Naive thymus-derived CD4-positive, alpha-beta T cell (primary cell): ENCODE measurements at regions not wholly inside any gene's neighbourhood (a gene's known extent, or its start where the extent isn't known, plus 50 kb on each side); places are given as distances from the start of the nearest gene placed in this dataset.

ENCODE experiments used
- ATAC-seq: fragments of 150-1000 bp; cut with Tn5 transposase; 2 replicates; pipeline ENCODE4 v1.10.0; 2021; ENCODE audit warnings: mild to moderate bottlenecking, moderate library complexity
- CTCF ChIA-PET: fragments of 350-600 bp; sonication (Branson Sonifier 250); formaldehyde crosslinking; loops from one replicate; lab custom pipeline; 2021; ENCODE audit warnings: antibody characterized with exemption; lab: Charles Lee
- POLR2A ChIA-PET: fragments of 350-600 bp; sonication (Branson Sonifier 250); formaldehyde crosslinking; loops from one replicate; lab custom pipeline; 2021; ENCODE audit warnings: antibody characterized with exemption, inconsistent platforms; lab: Charles Lee
- DNase-seq, 9 donors: peaks; one replicate each; pipeline versions ENCODE4 v3.0.0 to v3.0.0-alpha.2; 2020 to 2022; ENCODE audit warnings: mixed read lengths in 1 of 9
- H3K27ac ChIP-seq: one replicate; pipeline ENCODE4 v1.7.0; 2013; ENCODE audit warnings: mild to moderate bottlenecking, low read depth, low read length, moderate library complexity
- H3K27me3 ChIP-seq, 2 donors: one replicate each; pipeline ENCODE4 v1.7.0; 2013; ENCODE audit warnings: low read length in 2 of 2, mild to moderate bottlenecking in 2 of 2, moderate library complexity in 2 of 2; ENCODE audit not compliant: control insufficient read depth in 2 of 2, insufficient read depth in 2 of 2
- H3K36me3 ChIP-seq, 3 experiments: 1 replicate in 2 of 3; 2 replicates in 1 of 3; pipeline ENCODE4 v1.7.0; 2013; ENCODE audit warnings: low read length in 3 of 3, mild to moderate bottlenecking in 3 of 3, moderate library complexity in 1 of 3; ENCODE audit not compliant: insufficient read depth in 3 of 3, control insufficient read depth in 2 of 3
- H3K4me1 ChIP-seq, 2 donors: one replicate each; pipeline ENCODE4 v1.7.0; 2013; ENCODE audit warnings: low read length in 2 of 2, mild to moderate bottlenecking in 2 of 2, moderate library complexity in 1 of 2; ENCODE audit not compliant: control insufficient read depth in 2 of 2, insufficient read depth in 2 of 2
- H3K4me3 ChIP-seq: 2 replicates; pipeline ENCODE4 v1.7.0; 2013; ENCODE audit warnings: mild to moderate bottlenecking, low read length
- H3K9me3 ChIP-seq, 3 experiments: 1 replicate in 2 of 3; 2 replicates in 1 of 3; pipeline ENCODE4 v1.7.0; 2013; ENCODE audit warnings: low read length in 3 of 3; ENCODE audit not compliant: control insufficient read depth in 2 of 3
- H3K27ac Mint-ChIP-seq, 9 donors: one replicate each; pipeline ENCODE4 v1.8.0; 2020 to 2022; ENCODE audit warnings: mixed read lengths in 9 of 9, mild to moderate bottlenecking in 8 of 9, moderate library complexity in 5 of 9, inconsistent platforms in 2 of 9
- H3K27me3 Mint-ChIP-seq, 5 donors: one replicate each; pipeline ENCODE4 v1.8.0; 2021 to 2022; ENCODE audit warnings: mixed read lengths in 5 of 5, mild to moderate bottlenecking in 1 of 5
- H3K36me3 Mint-ChIP-seq, 5 donors: one replicate each; pipeline ENCODE4 v1.8.0; 2020 to 2022; ENCODE audit warnings: mixed read lengths in 5 of 5, mild to moderate bottlenecking in 3 of 5, inconsistent platforms in 1 of 5
- H3K4me1 Mint-ChIP-seq, 7 donors: one replicate each; pipeline ENCODE4 v1.8.0; 2020 to 2022; ENCODE audit warnings: mixed read lengths in 7 of 7, mild to moderate bottlenecking in 3 of 7, inconsistent platforms in 1 of 7
- H3K4me3 Mint-ChIP-seq, 10 donors: one replicate each; pipeline ENCODE4 v1.8.0; 2020 to 2022; ENCODE audit warnings: mild to moderate bottlenecking in 10 of 10, mixed read lengths in 10 of 10, moderate library complexity in 6 of 10, inconsistent platforms in 2 of 10
- H3K9me3 Mint-ChIP-seq, 11 donors: one replicate each; pipeline ENCODE4 v1.8.0; 2020 to 2022; ENCODE audit warnings: mixed read lengths in 11 of 11, mild to moderate bottlenecking in 4 of 11, inconsistent platforms in 1 of 11, moderate library complexity in 1 of 11
- intact Hi-C, 2 donors: fragments of 100-400 bp; cut with micrococcal nuclease; formaldehyde crosslinking; loops; one replicate each; pipeline ENCODE4 v1.15.1; 2023

- Mint-ChIP-seq H3K4me1 (no peaks in the 10 kb centered on the region), H3K9me3 (peaks cover 0 to 7% (median 0%) of the 10 kb centered on the region in 11 donors), H3K27ac (no peak overlapping the region), H3K36me3 (no peaks in the 10 kb centered on the region), H3K4me3 (no peak overlapping the region), H3K27me3 (no peaks in the 10 kb centered on the region)
- no peak for DNase-seq
- intact Hi-C loops = no loop called here
- POLR2A ChIA-PET = interaction anchor here (0.6 kb wide), 1 partner anchor 150 kb away, joined by 3 read pairs; no protein-coding TSS in a partner anchor
- no peaks in the 10 kb centered on the region for H3K36me3 ChIP-seq
- H3K4me3 ChIP-seq = no peak overlapping the region
- no peak for ATAC-seq
- H3K27me3 ChIP-seq = no peaks in the 10 kb centered on the region
- no peaks in the 10 kb centered on the region for H3K9me3 ChIP-seq
- CTCF ChIA-PET = no interaction called here
- no peak overlapping the region for H3K27ac ChIP-seq
- H3K4me1 ChIP-seq = no peaks in the 10 kb centered on the region
Observed at GRCh38 chr5:89981021-89981420, 428.5 kb downstream of the CETN3 start.

- Histone ChIP-seq H3K9me3 (no peaks in the 10 kb centered on the region), H3K36me3 (no peaks in the 10 kb centered on the region), H3K4me1 (no peaks in the 10 kb centered on the region), H3K4me3 (no peak overlapping the region), H3K27ac (no peak overlapping the region), H3K27me3 (no peaks in the 10 kb centered on the region)
- Mint-ChIP-seq H3K4me1 (no peaks in the 10 kb centered on the region), H3K27ac (no peak overlapping the region), H3K9me3 (peaks cover 0 to 4% (median 2%) of the 10 kb centered on the region in 11 donors), H3K36me3 (no peaks in the 10 kb centered on the region), H3K27me3 (no peaks in the 10 kb centered on the region), H3K4me3 (no peak overlapping the region)
- no peak for DNase-seq
- ChIA-PET POLR2A (no interaction called here), CTCF (no interaction called here)
- no peak for ATAC-seq
- intact Hi-C loops = no loop called here
Observed at GRCh38 chr5:89973516-89973915, 436.0 kb downstream of the CETN3 start.

GRCh38 chr5:89972901-89973300, 436.7 kb downstream of the CETN3 start:
- H3K4me3 ChIP-seq = no peak overlapping the region
- no peaks in the 10 kb centered on the region for H3K4me1 ChIP-seq
- no peaks in the 10 kb centered on the region for H3K4me1 Mint-ChIP-seq
- intact Hi-C loops = no loop called here
- H3K27ac ChIP-seq = no peak overlapping the region
- no peaks in the 10 kb centered on the region for H3K27me3 Mint-ChIP-seq
- H3K36me3 Mint-ChIP-seq = no peaks in the 10 kb centered on the region
- CTCF ChIA-PET = no interaction called here
- no peak overlapping the region for H3K27ac Mint-ChIP-seq
- H3K36me3 ChIP-seq = no peaks in the 10 kb centered on the region
- H3K9me3 Mint-ChIP-seq = peaks cover 0 to 4% (median 2%) of the 10 kb centered on the region in 11 donors
- DNase-seq (no peak), ATAC-seq (no peak)
- no peaks in the 10 kb centered on the region for H3K27me3 ChIP-seq
- POLR2A ChIA-PET = no interaction called here
- no peak overlapping the region for H3K4me3 Mint-ChIP-seq
- H3K9me3 ChIP-seq = no peaks in the 10 kb centered on the region

- H3K36me3 ChIP-seq = no peaks in the 10 kb centered on the region
- DNase-seq (peak in 1 of 9 donors; percentile 0), ATAC-seq (no peak)
- Mint-ChIP-seq H3K4me1 (no peaks in the 10 kb centered on the region), H3K36me3 (no peaks in the 10 kb centered on the region), H3K9me3 (peaks cover 0 to 2% (median 0%) of the 10 kb centered on the region in 11 donors), H3K27ac (no peak overlapping the region), H3K27me3 (no peaks in the 10 kb centered on the region), H3K4me3 (no peak overlapping the region)
- POLR2A ChIA-PET = no interaction called here
- H3K9me3 ChIP-seq = no peaks in the 10 kb centered on the region
- H3K4me3 ChIP-seq = no peak overlapping the region
- H3K27ac ChIP-seq = no peak overlapping the region
- H3K27me3 ChIP-seq = no peaks in the 10 kb centered on the region
- intact Hi-C loops = no loop called here
- CTCF ChIA-PET = no interaction called here
- no peaks in the 10 kb centered on the region for H3K4me1 ChIP-seq
Observed at GRCh38 chr5:89968958-89969381, 440.6 kb downstream of the CETN3 start.

GRCh38 chr5:89967771-89968444, 441.6 kb downstream of the CETN3 start:
- DNase-seq (no peak), ATAC-seq (peak; percentile 29)
- Mint-ChIP-seq H3K36me3 (no peaks in the 10 kb centered on the region), H3K4me1 (no peaks in the 10 kb centered on the region), H3K4me3 (no peak overlapping the region), H3K27me3 (no peaks in the 10 kb centered on the region), H3K27ac (no peak overlapping the region), H3K9me3 (peaks cover 0 to 2% (median 0%) of the 10 kb centered on the region in 11 donors)
- intact Hi-C loops = no loop called here
- H3K4me3 ChIP-seq = no peak overlapping the region
- no peaks in the 10 kb centered on the region for H3K4me1 ChIP-seq
- CTCF ChIA-PET = no interaction called here
- no peak overlapping the region for H3K27ac ChIP-seq
- no peaks in the 10 kb centered on the region for H3K9me3 ChIP-seq
- H3K36me3 ChIP-seq = no peaks in the 10 kb centered on the region
- POLR2A ChIA-PET = no interaction called here
- H3K27me3 ChIP-seq = no peaks in the 10 kb centered on the region

GRCh38 chr5:89956838-89957237, 452.7 kb downstream of the CETN3 start:
- Histone ChIP-seq H3K36me3 (no peaks in the 10 kb centered on the region), H3K27ac (no peak overlapping the region), H3K27me3 (no peaks in the 10 kb centered on the region), H3K9me3 (no peaks in the 10 kb centered on the region), H3K4me1 (no peaks in the 10 kb centered on the region), H3K4me3 (no peak overlapping the region)
- no peak overlapping the region for H3K27ac Mint-ChIP-seq
- peaks cover 0 to 15% (median 0%) of the 10 kb centered on the region in 11 donors for H3K9me3 Mint-ChIP-seq
- no peak for DNase-seq
- H3K4me3 Mint-ChIP-seq = no peak overlapping the region
- no peaks in the 10 kb centered on the region for H3K4me1 Mint-ChIP-seq
- no peaks in the 10 kb centered on the region for H3K27me3 Mint-ChIP-seq
- POLR2A ChIA-PET = no interaction called here
- intact Hi-C loops = no loop called here
- CTCF ChIA-PET = no interaction called here
- H3K36me3 Mint-ChIP-seq = no peaks in the 10 kb centered on the region
- no peak for ATAC-seq

GRCh38 chr5:89954916-89955315, 454.6 kb downstream of the CETN3 start:
- Histone ChIP-seq H3K4me1 (no peaks in the 10 kb centered on the region), H3K36me3 (no peaks in the 10 kb centered on the region), H3K9me3 (no peaks in the 10 kb centered on the region), H3K4me3 (no peak overlapping the region), H3K27ac (no peak overlapping the region), H3K27me3 (no peaks in the 10 kb centered on the region)
- intact Hi-C loops = no loop called here
- H3K36me3 Mint-ChIP-seq = no peaks in the 10 kb centered on the region
- H3K4me3 Mint-ChIP-seq = no peak overlapping the region
- H3K4me1 Mint-ChIP-seq = no peaks in the 10 kb centered on the region
- POLR2A ChIA-PET = no interaction called here
- DNase-seq (no peak), ATAC-seq (no peak)
- H3K9me3 Mint-ChIP-seq = peaks cover 0 to 9% (median 0%) of the 10 kb centered on the region in 11 donors
- CTCF ChIA-PET = no interaction called here
- no peak overlapping the region for H3K27ac Mint-ChIP-seq
- H3K27me3 Mint-ChIP-seq = no peaks in the 10 kb centered on the region
